Stomach (tissue), 4 donors: ENCODE measurements at regions not wholly inside any gene's neighbourhood (a gene's known extent, or its start where the extent isn't known, plus 50 kb on each side); places are given as distances from the start of the nearest gene placed in this dataset.

Source experiments
- CTCF ChIP-seq, 7 experiments: fragments of 450-650 bp in 4 of 7; fragments of 200-600 bp in 3 of 7; sonication (generic) in 3 of 7; IDR thresholded peaks; one replicate each; pipeline ENCODE4 v1.5.1; 2016 to 2019; ENCODE audit warnings: antibody characterized with exemption in 7 of 7, control low read depth in 2 of 7, mild to moderate bottlenecking in 1 of 7
- EP300 ChIP-seq: sonication (generic); formaldehyde crosslinking; IDR thresholded peaks from one replicate; pipeline ENCODE4 v1.6.1; 2017; ENCODE audit warnings: antibody characterized with exemption
- POLR2A ChIP-seq, 4 donors: fragments of 450-650 bp; IDR thresholded peaks; one replicate each; pipeline ENCODE4 v1.6.1; 2016; ENCODE audit warnings: antibody characterized with exemption in 4 of 4, control low read depth in 2 of 4, mild to moderate bottlenecking in 1 of 4, moderate library complexity in 1 of 4
- POLR2AphosphoS5 ChIP-seq, 3 donors: sonication (generic); formaldehyde crosslinking; IDR thresholded peaks; one replicate each; pipeline ENCODE4 v1.6.1; 2016; ENCODE audit warnings: antibody characterized with exemption in 3 of 3

GRCh38 chr2:104577143-104577542 is 276.8 kb upstream of the POU3F3 start:
- TF ChIP-seq CTCF (IDR thresholded peaks at IDR 0.05) (no peak), POLR2A (IDR thresholded peaks at IDR 0.05) (no peak), POLR2AphosphoS5 (IDR thresholded peaks at IDR 0.05) (no peak), EP300 (no peak)
